Fibroblast of lung (primary cell): ENCODE measurements at regions not wholly inside any gene's neighbourhood (a gene's known extent, or its start where the extent isn't known, plus 50 kb on each side); places are given as distances from the start of the nearest gene placed in this dataset.

Experiments used
- EZH2 ChIP-seq: IDR thresholded peaks from 2 replicates; pipeline ENCODE4 v1.5.1; 2012; ENCODE audit warnings: low read length, control low read depth, mild to moderate bottlenecking; ENCODE audit errors: missing control alignments
- TF ChIP-seq, protein P1 (sequence below), 2 donors: IDR thresholded peaks in 1 of 2; conservative IDR thresholded peaks in 1 of 2; 1 replicate in 1 of 2; 2 replicates in 1 of 2; pipeline ENCODE4 v1.5.1; 2011 to 2012; ENCODE audit warnings: low read length in 2 of 2, control low read depth in 1 of 2, inconsistent platforms in 1 of 2, low read depth in 1 of 2, mild to moderate bottlenecking in 1 of 2

DNA sequence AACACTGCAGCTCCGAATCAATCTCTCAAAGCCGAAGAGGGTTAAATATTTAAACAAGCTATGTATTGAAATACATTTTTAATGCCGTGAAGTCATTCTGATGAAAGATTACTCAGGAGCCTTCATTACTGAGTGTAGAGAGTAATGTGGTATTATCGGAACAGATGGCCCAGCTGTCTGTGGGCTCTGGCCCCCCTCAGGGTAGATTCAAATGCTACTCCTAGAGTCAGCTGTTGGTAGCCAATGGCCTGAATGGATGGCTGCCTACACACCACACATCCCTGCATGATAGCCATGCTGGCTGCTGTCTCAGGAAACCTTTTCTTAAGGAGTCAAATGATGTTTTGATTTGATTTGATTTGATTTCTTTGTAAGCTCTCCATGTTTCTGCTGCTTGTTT, 732.3 kb upstream of the CELF4 start:
- TF ChIP-seq, protein P1, sequence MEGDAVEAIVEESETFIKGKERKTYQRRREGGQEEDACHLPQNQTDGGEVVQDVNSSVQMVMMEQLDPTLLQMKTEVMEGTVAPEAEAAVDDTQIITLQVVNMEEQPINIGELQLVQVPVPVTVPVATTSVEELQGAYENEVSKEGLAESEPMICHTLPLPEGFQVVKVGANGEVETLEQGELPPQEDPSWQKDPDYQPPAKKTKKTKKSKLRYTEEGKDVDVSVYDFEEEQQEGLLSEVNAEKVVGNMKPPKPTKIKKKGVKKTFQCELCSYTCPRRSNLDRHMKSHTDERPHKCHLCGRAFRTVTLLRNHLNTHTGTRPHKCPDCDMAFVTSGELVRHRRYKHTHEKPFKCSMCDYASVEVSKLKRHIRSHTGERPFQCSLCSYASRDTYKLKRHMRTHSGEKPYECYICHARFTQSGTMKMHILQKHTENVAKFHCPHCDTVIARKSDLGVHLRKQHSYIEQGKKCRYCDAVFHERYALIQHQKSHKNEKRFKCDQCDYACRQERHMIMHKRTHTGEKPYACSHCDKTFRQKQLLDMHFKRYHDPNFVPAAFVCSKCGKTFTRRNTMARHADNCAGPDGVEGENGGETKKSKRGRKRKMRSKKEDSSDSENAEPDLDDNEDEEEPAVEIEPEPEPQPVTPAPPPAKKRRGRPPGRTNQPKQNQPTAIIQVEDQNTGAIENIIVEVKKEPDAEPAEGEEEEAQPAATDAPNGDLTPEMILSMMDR (conservative IDR thresholded peaks at IDR 0.05 in 1 of 2, IDR thresholded peaks at IDR 0.05 in 1 of 2; ENCODE audit: low read depth in 1 of 2, low read length in 2 of 2), result no peak
- no peak for TF ChIP-seq EZH2
